ENCODE measurements at regions not wholly inside any gene's neighbourhood (a gene's known extent, or its start where the extent isn't known, plus 50 kb on each side); places are given as distances from the start of the nearest gene placed in this dataset.

- TF ChIP-seq POLR2A (IDR thresholded peaks at IDR 0.05; ENCODE audit: low read length) (no peak), GATA1 (IDR thresholded peaks at IDR 0.05; ENCODE audit: low read depth, low read length) (no peak)
These were observed 530.5 kb downstream of the INSC start for GRCh38 chr11:15645201-15645600.

Data from erythroblast (primary cell).